T follicular helper cell (primary cell): ENCODE measurements at regions not wholly inside any gene's neighbourhood (a gene's known extent, or its start where the extent isn't known, plus 50 kb on each side); places are given as distances from the start of the nearest gene placed in this dataset.

Experiments used
- DNase-seq: peaks from one replicate; pipeline ENCODE4 v3.0.0-alpha.2; 2020; ENCODE audit warnings: low read depth

DNA sequence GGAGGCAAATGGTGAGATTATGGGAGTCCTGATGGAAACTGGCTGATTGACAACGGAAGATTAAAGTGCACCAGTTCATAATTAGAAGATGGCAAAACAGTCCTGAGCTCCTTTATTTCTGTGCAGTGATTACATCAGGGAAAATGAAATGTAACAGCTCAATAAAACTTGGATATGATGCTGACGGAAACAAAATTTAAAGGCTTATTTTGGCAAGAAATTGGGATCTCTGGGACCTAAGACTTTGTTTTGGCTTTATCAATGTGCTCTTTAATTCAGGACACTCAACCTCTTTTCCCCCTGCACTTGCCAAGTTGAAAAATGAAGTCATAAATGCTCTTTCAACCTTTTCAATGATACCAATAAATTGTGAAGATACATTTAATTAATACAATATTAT, 226.8 kb downstream of the C6orf118 start:
- DNase-seq = no peak

DNA sequence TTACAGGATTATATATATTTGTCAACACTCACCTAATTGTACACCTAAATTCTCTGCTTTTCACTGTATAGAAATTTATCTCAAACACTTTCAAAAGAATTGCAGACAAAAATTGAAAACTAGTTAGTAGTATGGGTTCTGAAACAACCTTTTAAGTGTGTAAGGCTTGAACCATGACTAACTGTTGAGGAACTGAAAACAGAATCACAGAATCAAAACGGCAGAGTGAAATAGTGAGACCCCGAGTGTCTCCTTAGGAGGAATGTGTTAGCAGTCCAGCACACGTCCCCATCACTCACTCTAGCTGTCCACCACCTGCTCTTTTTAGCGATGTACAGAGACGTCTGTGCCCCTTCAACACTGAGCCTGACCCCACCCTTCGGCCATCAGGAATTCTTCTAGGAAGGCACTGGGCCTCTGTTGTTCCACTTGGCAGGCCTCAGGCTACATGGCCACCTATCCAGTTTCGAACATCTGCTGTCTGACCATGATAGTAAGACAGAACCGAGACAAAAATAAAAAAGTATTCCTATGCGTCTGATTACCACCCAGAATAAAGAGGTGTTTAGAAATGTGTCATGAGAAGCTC, 227.4 kb downstream of the C6orf118 start:
- DNase-seq = no peak

DNA sequence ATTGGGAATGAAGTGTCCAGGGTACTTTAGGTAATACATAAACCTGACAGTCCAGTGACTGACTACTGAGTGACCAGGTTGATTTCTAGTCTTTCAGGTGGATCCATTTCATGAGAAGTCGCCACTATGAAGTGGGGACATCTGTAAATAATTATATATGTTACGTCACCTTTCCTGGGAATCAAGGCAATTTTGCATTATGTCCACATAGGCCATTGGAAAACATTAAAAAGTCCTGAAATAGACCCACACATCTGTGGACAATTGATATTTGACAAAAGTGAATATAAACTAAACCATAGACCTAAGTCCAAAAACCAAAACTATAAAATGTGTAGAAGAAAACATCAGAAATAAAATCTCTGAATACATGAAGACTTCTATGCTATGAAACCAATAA, 231.5 kb downstream of the C6orf118 start:
- DNase-seq = no peak

DNA sequence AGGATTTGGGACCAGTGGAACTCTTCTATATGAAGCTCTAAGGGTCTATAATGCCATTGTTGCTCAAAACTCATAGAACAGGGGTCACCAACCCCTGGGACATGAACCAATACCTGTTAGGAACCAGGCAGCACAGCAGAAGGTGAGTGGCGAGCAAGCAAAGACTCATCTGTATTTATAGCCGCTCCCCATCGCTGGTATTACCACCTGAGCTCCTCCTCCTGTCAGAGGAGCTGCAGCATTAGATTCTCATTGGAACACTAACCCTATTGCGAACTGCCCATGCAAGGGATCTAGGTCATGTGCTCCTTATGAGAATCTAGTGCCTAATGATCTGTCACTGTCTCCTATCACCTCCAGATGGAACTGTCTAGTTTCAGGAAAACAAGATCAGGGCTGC, 237.5 kb downstream of the C6orf118 start:
- DNase-seq = no peak

DNA sequence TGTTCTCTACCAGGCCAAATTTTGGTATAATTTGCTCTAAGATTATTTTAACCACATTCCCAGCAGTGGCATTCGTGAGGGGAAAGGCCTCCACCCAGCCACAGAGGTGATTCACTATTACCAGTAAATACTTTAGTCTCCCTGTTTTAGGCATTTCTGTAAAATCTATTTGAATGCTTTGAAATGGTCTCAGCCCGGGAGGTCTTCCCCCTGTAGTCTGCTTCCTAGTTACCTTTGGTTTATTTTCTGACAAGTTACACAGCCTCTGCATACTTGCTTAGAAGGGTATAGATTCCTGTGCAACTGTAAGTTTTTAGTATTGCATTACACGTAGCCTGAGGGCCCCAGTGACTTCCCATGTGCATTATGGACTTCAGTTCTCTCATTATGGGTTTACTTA, 248.7 kb downstream of the C6orf118 start:
- DNase-seq = no peak

DNA sequence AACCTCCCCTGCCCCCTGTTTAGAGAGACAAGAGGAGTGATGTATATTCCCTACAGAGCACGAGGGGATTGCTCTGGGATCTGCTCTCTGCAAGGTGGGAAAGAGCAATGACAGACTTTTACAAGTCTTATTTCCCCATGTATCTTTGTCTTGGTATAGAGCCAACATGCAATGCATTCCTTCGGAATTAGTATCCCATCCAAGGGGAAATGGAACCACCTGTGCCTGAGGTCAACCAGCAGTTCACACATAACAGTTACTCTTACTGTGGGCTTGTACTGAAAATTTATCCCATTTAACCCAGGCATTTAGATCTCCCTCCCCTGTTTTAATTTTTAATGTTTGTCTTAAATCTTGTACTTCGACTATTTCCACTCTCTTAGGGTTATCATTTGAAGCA, 250.4 kb downstream of the C6orf118 start:
- no peak for DNase-seq

DNA sequence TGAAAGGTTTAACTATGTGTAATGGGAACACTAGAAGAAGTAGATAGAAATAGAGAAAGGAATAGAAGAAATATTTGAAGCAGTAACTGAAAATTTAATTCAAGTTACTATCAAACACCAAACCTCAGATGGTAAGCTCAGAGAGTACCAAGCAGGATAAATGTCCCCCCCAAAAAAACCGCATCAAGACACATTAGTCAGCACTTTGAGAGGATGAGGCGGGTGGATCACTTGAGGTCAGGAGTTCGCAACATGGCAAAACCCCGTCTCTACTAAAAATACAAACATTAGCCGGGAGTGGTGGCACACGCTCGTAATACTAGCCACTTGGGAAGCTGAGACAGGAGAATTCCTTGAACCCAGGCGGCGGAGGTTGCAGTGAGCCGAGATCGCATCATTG, 253.1 kb downstream of the C6orf118 start:
- DNase-seq = no peak

DNA sequence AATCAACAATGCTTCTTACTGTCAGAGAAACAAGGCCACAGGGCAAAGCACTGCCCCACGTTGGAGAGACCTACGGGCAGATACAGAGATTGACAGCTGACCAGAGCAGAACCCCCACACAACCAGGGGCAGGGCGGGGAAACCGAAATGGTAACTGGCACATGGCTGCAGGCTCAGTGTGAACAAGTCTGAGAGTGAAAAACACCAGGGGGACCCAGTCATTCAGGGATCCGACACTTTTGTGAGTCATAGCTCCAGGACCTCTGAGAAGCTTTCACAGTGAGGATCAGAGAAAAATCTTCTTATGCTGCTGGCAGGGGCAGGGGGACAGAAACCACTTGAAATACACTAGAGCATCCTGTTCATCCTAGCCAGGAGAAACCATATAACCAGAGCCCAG, 254.2 kb downstream of the C6orf118 start:
- no peak for DNase-seq

DNA sequence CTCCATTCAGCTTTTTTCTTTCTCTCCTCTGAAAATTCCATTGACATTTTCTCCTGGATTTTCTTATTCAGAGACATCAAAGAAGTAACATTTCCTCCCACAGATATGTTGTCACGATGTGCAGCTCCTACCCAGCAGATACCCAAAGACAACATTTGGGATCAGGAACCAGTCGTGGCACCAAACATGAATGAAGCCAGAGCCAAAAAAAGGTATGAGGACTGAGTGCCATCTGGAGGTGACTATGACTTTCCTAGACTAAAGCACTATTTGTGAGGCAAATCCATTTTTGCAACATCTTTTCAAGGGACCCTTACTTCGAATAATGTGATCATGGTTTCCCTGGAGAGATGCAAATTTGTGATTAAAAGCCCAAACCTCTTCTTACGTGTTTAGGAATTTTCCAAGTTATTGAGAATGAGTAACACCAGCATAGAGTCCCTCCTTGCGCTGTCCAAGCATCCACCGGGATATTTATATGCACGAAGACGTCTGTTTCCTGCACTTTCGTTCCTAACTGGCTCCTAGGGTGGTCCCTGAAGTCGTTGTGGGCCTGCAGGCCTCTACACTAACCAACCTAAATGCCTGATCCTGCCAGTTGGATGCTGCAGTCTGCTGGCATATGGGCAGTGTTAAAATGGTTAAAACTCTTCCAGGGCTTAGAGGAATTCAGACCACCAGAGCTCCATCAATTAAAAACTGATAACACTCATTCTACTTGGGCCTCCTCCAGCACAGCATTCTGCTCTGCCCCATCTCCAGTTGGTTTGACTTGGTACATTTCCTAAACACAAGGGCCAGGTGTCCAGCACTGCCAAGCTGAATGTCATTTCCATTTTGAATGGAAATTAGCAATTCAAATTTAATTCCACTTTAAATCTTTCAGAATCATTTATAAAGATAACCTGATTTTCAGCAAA, 256.6 kb downstream of the C6orf118 start:
- DNase-seq = no peak

DNA sequence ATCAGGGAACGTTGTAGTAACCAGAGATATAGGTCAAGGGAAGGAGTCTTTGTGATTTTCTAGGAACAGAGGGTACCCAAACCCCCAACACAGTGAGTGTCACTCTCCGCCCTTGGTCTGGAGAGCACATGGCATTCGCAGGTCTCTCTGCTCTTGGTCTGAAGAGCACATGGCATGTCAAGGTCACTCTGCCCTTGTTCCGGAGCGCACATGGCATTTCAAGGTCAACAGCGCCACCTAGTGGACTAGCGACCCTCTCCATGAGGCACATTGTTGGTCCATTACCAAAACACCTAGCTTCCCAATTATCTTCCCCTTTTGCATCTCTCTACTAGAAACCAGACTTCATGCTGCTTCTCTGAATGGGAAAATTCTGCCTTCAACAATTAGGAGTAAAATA, 260.0 kb downstream of the C6orf118 start:
- no peak for DNase-seq

DNA sequence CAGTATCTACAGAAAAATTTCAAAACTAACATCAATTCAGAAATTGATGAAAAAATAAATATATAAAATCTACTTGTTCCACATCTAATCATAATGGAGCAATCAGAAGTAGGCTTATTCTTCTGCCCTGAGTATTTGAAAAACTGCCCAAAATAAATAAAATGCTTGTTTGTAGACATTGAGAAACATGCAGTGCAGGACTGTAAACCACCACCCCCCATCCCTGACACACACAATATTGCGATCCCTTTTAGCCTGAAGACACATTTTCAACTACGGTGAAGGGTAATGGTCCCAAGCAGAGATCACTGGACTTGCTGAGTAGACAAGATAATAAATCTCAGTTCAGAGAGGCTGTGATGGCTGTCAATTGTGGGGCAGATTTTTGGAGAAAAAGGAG, 261.5 kb downstream of the C6orf118 start:
- DNase-seq = no peak

DNA sequence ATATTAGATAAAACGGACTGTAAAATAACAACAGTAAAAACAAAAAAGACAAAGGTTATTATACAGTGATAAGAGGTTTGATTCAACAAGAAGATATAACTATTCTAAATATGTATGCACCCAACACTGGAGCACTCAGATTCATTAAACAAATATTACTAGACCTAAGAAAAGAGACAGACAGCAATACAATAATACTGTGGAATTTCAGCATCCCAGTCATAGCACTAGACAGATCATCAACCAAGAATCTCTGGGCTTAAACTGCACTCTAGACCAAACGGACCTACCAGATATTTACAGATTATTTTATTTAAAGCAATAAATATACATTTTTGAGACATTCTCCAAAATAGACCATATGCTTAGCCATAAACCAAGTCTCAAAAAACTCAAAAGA, 263.8 kb downstream of the C6orf118 start:
- no peak for DNase-seq

DNA sequence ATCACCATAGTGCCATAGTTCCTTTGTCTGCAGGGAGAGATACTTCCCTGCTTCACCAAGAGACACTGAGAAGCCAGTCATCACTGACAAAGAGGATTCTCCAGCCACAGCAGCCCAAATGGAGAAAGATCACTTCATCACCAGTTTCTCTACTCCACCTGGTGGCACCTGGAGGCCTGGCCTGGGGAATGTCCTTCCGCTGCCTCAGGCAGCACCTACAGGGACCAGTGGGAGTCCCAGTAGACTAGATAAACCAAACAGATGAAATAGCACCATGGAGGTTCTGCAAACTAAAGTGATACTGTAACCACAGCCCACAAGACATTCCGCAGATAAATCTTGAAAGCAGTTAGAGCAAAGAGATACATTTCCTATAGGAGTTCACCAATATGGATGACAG, 266.5 kb downstream of the C6orf118 start:
- no peak for DNase-seq

DNA sequence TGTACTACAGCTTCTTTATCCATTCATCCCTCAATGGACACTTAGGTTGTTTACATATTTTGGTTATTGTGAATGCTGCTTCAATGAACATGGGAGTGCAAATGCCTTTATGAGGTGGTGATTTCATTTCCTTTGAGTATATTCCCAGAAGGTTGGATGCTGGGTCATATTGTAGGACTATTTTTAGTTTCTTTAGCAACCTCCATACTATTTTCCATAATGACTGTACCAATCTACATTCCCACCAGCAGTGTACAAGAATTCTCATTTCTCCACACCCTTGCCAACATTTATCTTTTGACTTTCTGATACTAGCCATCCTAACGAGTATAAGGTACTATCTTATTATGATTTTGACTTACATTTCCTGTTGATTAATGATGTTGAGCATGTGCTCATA, 269.0 kb downstream of the C6orf118 start:
- DNase-seq = no peak

DNA sequence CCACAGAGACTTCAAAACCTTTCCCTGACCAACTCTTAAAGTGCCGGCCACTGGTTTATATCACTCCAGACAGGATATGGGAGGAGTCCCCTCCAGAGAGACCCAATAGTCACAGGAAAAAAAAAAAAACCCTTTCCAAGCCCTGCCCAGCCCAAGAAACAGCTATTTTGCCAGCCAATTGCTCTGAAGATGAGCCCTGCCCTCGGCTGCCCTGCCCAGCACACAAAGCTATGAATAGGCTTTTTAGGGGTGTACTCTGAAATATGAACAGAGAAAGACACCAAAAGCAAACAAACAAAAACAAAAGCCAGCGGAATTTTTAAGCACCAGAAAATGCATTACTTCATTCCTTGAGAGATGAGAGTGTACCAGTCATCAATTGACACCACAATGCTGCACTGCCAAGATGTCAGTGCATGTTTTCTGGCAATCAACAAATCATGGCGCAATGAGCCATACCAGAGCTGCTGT, 275.1 kb downstream of the C6orf118 start:
- DNase-seq = no peak

DNA sequence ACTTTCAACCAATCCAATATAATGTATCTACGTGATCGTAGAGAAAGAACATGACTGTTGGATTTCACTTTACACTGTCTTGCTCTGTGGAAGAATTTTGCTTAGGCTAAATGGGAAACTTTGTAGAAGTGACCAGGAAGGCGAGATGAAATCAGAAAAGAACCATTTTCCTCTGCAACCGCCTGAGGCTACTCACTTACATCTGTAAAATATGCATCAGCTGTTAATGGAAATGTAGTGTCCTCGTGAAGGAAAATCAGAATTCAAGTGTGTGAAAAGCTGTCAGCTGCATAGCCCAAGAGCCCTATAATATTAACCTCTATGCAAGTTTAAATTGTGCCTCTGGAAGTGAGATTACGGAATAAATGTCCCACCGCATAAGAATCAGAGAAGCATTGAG, 277.9 kb downstream of the C6orf118 start:
- no peak for DNase-seq

DNA sequence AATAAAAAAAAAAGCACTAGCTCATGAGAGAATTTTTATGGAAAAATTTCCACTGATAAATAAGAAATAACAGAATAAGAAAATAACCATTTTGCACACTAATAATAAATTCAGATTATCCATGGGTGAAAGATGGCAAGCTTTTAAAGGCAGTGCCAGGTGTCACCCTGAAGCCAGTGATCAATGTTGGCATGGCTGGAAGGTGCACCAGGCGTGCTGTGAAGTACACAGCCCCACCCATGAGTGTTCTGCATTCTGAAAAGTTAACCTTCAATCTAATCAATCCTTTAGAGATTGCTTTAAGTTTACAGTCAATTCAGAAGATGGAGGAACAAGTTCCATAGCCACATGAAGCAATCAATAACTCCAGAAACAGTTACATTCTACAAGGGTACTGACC, 284.4 kb downstream of the C6orf118 start:
- no peak for DNase-seq

DNA sequence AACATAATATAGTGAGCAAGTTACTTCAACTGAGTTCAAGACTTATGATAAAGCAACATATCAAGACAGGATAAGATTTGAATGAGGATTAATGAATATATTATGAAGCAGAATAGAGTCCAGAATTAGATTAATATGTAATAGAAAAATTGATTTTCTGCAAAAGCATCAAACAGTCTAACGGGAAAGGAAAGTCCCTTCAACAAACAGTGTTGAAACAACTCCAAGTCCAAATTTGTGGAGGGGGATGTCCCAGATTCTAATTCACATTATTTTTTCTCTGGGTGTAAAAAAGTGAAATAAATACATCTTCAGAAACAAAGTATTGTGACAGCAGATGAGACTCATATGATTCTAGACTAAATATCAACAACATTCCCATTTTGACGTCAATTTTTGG, 289.7 kb downstream of the C6orf118 start:
- DNase-seq = no peak

DNA sequence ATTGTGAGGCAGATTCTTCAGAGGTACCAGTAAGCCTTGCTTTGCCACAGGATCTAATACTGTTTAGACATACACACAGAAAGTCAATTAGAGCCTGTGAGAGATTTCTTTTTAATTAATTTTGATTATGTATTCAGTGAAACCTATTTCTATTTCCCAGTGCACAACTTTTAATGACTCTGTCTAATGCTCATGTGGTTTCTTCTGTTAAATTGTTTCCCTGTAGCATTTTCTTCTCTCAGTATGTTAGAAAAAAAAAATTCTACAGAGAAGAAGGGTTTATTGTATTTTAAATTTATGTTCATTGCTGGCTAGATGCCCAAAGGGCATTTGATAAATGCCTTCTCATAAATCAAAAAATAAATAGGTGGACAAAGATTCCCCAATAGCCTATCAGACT, 293.7 kb downstream of the C6orf118 start:
- no peak for DNase-seq

DNA sequence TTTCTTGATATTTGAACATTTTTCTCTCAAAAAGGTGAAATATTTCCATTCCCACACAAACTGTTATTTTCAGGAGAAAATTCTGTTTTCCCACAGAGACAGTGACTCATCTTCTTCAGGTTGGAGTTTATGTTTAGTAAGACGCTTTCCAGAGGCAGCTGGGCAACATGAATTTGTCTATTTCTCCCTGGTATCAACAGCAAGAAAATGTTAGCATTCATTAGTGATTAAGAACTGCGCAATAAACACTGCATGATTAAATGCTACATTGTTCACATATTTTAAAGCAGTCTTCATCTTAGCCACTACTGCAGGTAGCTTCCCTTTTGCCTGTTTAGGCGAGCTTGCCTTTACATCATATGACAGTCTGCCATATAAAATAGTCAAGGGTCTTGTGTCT, 295.7 kb downstream of the C6orf118 start:
- no peak for DNase-seq

DNA sequence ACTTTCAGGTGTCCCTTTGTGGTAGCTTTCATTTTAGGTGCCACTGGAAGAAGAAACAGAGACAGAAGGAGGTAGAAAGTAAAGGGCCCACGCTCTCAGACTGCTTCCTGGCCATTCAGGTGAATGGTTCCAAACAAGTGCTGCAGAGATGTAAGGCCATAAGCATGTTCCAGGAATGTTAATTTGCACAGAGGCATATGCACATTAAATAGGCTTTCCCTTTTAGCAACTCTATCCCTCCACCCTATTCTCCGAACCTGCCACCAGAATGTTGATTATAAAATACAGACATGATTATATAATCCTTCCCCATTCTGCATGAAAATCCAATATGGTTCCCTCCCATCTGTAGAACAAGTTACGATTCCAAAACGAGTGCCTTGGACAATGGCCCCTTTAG, 297.2 kb downstream of the C6orf118 start:
- DNase-seq = no peak

DNA sequence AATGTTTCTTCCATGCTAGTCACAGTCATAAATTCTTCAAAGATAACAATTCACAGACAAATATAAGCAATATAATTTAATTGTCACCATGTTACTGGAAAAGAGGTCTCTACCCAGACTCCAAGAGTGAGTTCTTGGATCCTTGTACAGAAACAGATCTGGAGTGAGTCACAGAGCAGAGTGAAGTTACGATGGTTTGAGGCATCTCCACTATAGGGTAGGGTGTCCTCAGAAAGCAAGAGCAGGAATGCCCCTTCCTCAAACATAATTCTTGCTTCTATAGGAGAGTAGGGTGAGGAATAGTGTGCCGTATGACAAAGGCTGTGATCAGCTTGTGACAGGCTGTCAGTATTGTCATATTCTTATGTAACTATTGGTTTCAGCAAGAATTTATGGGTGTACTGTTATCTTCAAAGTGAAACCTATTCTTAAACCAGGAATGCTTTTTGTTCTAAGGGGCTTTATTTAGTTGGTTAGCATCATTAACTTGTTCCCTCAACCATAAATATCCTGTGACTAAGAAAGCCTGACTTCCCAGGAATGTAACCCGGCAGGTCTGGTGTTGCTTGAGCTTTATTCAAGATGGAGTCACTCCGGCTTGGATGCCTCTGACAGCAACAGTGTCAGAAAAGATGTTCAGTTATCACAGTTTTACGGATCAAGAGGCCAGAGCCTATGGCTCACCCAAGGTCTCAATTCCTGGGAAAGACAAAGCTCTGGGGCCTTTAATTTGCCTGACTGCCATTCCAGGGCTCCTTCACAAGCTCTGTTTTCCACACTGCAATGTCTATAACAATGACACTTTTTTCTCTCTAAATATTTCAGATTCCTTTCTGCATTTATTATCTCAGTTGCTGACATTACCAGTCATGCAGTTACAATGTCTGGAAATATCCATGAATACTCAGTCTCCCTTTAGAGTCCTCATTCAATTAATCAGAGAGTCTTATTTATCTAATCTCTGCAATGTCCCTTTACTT, 298.6 kb downstream of the C6orf118 start:
- DNase-seq = no peak
